Caki2 (cell line): ENCODE measurements at regions not wholly inside any gene's neighbourhood (a gene's known extent, or its start where the extent isn't known, plus 50 kb on each side); places are given as distances from the start of the nearest gene placed in this dataset.

Experiments used
- DNase-seq: peaks from one replicate; pipeline ENCODE4 v3.0.0-alpha.2; 2015; ENCODE audit warnings: low read depth
- in situ Hi-C: cut with HindIII; loops from 2 replicates; pipeline ENCODE4 v1.10.0; 2016; ENCODE audit warnings: low sequenced_read_pairs, low pct_unique_long_range_greater_than_20kb, mixed read lengths

DNA sequence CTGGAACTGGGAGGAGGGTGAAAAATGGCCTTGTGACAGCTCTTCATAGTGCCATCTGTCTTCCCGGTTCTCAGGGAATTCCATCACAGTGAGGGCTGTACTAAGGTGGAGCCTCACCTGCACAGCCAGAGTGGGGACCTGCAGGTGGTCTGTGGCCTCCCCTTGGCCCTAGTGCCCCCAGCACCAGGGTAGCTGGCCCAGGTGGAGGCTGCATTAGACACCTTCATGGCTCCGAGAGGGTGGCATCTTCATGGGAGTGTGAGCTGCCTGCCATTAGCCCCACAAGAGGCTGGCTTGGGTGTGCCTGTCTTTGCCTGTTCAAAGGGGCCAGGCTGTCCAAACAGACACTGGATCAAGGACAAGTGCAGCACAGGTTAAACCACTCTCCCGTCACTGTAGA is 95.5 kb upstream of the PRR23E start:
- no peak for DNase-seq
- in situ Hi-C loops: no loop called here

DNA sequence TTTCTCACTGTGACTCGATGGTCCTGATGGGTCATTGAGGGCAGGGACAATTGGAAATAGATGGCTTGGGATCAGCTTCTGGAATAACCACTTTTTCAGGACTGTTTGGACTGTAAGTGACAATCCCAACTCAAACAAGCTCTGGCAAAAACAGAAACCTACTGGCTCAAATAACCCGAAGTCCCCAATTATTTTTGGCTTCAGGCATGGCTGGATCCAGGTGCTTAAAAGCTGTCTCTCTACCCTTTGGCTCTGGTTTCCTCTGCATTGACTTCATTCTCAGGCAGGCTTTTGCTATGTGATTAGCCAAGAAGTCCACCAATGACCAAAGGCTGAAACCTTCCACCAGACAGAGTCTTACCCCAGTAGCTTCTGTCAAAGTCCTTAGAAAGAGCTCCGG is 92.9 kb upstream of the PRR23E start:
- in situ Hi-C loops: no loop called here
- no peak for DNase-seq

DNA sequence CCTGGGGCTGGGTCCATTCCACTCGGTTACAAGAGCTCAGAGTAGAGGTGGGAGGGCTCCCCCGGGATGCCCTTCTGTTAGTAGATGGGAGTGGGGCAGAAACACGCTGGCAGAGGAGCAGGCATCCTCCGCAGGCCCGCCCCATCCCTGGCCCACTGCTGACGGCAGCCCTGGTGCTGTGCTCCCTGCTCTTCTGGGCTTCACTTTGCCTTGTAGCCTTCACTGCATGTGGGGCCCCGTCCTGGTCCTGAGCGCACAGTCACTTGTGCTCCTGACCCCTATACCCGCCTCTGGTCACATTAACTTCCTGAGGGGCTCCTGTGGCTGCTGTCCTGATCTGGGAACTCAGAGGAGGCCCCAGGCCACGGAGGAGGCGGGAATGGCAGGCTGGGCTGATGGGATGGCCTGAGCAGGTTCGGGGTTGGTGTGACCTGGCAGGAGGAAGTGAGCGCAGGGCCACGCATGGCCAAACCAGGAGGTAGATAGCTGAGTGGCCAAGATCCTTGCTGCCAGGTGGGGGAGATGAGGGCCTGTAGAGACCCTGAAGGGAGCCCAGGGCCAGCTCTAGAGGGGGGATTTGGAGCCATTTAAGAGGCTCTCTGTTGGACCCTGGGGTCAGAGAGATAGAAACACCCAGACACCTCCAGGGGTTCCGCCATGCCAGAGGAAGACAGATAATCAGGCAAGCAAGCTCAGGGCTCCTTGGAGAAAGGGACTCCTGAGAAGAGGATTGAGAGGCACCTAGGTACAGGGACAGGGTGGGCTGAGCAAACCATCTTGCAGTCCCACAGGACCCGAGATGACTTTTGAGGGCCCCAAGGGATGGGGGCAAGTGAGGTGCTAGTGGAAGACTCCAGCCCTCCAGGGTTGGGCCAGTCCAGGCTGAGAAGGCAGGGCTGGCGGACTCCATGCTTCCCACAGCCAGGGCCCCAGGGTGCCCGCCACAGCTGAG is 92.2 kb upstream of the PRR23E start:
- no peak for DNase-seq
- in situ Hi-C loops: no loop called here

DNA sequence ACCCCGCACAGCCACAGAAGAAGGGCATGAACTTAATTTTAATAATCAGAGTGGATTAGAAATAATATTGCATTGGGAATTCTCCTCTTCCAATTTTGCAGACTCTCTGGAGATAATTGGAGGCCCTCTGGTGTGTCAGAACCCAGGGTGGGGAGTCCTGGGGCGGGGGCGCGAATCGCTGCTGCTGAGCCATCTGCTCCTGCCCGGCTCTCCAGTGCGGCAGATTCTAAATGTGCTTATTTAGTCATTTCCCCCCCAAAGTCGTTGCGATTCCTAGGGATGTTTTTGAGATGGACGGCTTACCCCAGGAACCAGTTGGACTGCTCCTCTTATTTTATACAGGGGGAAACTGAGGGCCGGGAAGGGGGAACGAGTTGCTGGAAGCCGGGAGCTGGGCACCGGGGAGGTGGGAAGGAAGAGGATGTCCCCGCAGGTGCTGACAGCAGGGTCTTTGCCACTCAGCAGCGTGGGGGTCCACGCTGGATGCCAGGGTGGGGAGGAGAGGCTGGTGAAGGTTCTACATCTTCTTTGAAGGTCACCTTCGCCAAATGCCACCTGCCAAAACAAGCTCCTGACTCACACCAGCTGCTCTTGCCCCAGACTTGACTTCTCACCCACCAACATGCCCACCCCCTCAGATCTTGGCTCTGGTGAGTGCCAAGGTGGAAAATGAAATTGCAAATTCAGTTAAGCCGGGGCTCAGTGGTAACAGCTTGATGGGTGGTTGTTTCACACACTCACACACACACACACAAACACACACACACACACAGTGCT is 91.3 kb upstream of the PRR23E start:
- DNase-seq: no peak
- in situ Hi-C loops: no loop called here

DNA sequence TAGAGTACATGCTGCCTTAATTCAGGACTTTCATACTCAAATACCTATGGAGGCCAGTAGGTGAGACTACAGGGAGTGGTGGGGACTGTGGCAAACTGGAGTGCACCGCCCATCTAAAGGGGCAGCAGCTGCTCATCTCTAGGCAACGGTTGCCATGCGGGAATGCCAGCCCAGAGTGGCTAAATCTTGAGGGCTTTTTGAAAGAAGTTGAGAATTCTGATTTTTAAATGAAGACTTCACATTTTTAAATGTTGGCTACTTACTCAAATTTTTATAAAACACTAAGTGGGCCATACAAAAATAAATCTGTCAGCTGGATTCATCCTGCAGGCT is 90.8 kb upstream of the PRR23E start:
- no peak for DNase-seq
- in situ Hi-C loops: no loop called here

DNA sequence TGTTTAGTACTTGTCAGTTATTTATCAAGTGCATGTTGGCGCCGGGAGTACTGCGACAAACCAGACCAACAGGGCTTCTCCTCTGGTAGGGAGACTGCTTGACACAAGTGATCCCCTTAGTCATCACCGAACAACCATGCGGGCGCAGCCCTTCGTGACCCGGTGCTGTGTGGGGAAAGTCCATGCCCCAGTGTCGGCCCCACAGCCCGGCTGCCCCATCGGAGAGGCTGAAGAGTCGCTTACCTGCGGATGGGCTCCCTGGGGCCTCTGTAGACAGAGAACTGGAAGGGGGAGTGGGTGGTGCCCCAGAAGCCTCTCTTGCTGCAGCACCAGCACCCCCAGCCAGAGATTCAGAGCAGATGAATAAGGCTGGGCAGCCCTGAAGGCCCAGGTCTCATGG is 90.3 kb upstream of the PRR23E start:
- DNase-seq: no peak
- in situ Hi-C loops: no loop called here

DNA sequence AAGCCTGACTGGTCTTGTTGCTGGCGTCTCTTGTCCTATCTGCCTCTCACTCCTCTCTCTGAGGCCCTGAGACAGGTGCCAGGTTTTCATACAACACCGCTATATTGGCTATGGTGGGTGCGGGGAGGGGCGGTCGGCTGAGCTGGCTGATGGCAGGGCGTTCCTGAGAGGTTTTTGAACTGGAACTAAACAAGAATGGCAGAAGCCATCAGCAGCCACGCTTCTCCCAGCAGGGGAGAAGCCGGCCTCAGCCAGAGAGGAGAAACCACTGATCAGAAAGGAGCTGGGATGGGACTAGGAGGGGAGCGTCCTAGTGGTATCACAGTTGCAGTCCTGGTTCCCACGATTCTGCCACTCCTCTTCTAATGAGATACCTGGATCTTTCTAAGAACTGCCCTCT is 89.9 kb upstream of the PRR23E start:
- DNase-seq: no peak
- in situ Hi-C loops: no loop called here

DNA sequence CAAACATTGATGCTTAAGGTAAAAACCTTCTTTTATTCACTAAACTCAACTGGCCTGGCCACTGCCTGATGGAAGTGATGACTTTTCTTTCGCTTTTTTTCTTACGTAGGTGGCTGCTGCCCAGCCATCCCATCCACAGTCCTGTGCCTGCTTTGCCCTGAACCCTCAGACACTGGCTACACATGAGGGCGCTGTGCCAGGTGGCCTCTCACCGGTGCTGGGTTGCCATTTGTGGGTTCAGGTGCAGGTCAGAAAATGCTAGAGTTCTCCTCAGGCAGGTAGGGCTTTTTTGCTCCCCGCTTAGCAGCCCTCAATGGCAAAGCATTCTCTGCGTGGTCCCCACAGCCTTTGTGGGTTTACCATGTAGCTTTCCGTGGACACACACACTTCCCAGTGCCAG is 88.3 kb upstream of the PRR23E start:
- in situ Hi-C loops: no loop called here
- no peak for DNase-seq

DNA sequence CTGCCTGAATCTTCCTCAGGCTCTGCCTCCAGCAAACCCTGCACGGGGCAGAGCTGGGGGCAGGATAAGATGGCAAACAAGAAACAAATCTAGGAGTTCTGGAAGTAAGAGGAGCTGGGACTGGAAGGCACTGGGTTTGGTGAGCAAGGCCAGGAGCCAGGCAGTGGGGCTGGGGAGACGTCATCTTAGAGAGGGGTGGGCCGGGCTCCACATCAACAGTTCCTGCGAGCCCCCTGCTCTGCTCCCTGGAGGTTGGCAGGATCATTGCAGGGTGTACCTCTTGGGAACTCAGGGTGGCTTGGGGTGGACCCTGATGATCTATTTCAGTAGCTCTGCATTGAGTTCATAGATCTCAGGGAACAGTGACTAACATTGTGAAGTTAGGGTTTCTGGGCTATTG is 87.3 kb upstream of the PRR23E start:
- in situ Hi-C loops: no loop called here
- DNase-seq: no peak

DNA sequence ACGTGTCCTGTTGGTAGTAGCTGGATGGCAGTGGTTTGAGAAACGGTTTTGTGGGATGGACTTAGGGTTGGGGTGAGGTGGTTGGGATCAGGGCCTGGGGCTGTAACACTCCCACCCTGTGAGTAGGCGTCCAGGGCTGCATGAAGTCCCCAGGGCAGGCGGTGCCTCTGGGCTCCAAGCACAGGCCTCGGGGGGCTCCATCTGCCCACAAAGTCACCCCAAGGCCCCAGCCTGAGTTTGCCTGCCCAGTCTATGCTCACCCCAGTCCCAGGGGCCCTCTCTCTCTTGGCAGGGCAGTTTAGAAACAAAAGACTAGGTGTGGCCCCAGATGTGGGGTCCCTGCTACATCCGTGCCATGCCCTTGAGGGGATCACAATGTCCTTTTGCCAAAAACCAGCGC is 86.9 kb upstream of the PRR23E start:
- in situ Hi-C loops: no loop called here
- DNase-seq: no peak

DNA sequence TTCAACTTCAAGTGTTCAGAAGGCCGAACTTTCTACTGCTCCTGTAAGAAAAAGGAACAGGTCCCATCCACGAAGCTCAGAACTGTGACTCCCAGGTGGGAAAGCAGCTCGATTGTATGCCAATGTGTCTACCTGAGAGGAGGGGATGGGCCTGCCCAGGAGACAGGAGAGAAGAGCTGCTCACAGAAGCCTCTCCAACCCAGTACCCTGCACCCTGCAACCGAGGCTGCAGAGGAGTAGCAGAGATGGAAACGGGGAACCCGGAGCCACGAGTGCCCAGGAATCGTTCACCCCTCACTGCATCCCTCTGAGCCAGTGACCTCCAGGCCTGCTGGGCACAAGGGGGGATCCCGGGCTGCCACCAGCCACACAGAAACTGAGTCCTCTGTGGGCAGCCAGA is 86.5 kb upstream of the PRR23E start:
- in situ Hi-C loops: no loop called here
- no peak for DNase-seq

DNA sequence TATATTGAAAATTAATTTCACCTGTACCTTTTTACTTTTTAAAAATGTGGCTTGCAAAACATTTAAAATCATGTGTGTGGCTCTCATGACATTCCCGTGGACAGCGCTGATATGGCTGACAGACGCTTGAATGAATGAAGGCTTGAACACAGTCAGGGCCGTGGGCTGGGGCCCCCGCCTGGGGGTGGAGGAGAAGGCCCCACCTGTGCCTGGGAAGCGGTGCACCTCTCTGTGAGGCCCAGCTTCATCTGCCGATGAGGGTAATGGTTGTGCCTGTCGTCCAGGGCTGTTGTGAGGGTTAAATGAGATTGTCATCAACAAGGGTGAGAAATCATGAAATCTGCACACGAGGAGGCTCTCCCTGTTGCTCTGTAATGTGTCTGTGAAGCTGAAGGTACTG is 85.9 kb upstream of the PRR23E start:
- DNase-seq: no peak
- in situ Hi-C loops: no loop called here

DNA sequence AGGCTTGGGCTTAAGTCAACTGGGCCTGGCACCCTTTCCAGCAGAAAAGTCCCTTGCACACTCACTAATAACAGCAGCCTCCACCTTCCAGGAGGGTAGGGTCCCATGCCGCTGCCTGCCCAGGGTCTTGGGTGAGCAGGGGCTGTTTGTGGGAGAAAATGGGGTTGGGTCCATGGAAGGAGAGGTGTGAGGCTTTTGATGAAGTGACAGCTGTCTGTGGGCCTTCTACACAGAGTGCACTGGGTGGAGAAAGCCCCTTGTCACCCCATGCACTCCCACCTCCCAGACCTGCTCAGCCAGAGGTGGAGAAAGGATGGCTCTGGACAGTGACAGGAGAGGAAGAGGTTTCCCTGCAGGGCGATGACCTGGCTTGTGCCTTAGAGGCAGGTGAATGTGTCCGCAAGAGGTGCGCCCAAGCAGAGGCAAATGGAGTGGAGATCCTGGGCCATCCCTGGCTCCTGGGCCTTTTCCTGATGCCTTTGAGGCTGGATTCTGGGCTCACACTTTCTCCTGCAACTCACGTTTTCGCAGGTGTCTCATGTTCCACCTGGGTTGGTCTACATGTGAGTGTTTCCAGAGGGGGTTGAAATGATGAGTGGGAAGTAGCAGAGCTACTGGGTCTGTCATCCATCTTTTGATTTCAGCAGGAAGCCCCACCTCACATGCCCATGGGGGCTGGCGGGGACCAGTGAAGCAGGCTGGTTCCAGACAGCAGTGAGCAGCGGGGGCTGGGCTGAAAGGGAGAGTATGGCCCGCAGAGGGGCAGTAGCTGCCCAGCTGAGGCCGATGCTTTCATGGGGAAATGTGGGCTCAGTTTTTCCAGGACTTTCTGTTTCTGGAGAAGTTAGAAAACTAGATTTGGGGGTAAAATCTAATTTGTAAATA is 85.2 kb upstream of the PRR23E start:
- DNase-seq: no peak
- in situ Hi-C loops: no loop called here

DNA sequence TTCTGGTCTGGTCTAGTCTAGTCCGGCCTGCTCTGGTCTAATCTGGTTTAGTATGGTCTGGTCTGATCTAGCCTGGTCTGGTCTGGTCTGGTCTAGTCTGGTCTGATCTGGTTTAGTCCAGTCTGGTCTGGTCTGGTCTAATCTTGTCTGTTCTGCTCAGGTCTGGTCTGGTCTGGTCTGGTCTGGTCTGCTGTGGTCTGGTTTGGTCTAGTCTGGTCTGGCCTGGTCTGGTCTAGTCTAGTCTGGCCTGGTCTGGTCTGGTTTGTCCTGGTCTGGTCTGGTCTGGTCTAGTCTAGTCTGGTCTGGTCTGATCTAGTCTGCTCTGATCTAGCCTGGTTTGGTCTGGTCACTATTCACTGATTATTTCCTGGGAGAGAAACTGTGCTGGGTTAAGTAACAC is 84.1 kb upstream of the PRR23E start:
- DNase-seq: no peak
- in situ Hi-C loops: no loop called here

DNA sequence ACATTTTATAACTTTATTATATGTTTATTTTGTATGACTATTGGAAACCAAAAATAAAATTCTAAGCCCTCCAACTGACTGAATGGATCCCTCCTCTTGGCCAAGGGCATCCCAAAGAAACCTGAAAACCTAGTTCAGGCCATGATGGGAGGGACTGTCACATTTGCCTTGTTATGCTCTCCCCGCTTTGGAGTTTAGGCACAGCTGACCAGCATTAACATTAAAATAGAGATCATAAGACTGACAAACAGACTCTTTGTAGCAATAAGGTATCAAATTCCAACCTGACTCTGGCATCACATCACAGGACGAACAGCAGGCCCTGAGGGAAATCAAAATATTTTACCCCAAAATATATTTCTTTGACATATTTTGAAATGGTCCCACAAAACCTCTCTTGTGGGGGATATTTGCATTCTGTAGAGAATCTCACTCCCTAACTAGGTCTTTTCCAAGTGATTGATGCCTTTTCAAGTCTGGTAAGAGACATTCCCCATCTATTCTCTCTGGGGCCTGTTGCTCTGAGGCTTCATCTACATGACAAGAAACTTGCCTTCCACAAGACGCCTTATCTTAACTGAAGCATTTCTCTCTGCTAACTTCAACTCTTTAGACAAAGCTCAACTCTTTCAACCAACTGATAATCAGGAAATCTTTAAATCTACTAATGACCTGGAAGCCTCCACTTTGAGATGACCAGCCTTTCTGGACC is 81.8 kb upstream of the PRR23E start:
- in situ Hi-C loops: no loop called here
- no peak for DNase-seq

DNA sequence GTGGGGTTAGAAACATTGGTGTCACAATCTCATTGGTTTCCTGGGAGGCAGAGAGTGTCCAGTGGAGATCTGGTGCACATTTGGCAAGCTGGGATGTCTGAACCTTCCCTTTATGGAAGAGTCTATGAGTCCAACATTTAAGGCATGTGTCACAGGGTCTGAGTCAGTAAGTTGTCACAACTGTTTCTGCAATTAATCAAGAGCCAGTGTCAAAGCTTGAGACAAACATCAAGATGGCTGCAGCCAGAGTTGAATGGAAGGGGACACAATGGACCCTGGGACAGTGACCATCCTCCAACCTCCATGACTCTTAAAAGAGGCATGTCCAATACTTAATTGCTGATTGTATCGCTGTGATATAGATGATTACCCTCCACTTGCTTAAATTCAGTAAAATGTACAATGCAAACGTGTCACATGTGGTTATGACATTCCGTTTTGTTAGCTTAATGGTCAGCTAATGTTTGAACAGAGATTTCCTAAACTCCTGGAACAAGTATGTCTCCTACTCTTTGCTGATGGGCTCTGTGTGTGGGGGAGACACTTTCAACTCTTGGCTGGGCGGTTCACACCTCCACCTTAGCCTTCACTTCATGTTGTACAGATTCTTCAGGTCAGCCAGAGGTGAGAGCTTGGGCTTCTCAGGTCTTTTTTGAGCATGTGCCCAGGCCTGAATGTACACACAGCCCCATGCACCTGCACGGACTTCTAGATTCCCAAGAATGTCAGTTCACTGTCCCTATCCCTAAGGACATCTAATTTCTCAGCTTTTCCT is 79.9 kb upstream of the PRR23E start:
- in situ Hi-C loops: no loop called here
- DNase-seq: no peak

DNA sequence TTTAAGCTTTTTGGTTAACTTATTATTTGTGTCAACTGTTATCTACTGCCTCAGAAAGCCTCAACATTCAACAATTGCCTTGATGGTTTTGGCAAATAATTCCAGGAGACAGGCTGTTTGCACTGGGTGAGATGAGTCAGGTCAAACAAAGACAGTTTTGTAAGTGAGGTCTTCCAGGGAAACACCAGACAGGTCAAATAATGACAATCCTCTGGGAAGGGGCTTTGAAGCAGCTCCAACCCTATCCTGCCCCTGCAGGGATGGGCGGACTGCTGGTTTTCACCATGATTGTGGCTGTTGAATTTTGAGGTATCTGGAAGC is 79.4 kb upstream of the PRR23E start:
- in situ Hi-C loops: no loop called here

More for the DNA sequence above, 79.4 kb upstream of the PRR23E start:
- no peak for DNase-seq
